Stimulated activated CD8-positive, alpha-beta memory T cell treated with anti-CD3 and anti-CD28 coated beads, Interleukin-15, amount 100 ng/mL, for 48 hours (primary cell): ENCODE measurements at regions not wholly inside any gene's neighbourhood (a gene's known extent, or its start where the extent isn't known, plus 50 kb on each side); places are given as distances from the start of the nearest gene placed in this dataset.

Experiments used
- DNase-seq, 2 donors: peaks; one replicate each; pipeline ENCODE4 v3.0.0-alpha.2; 2020; ENCODE audit warnings: low read depth in 2 of 2

DNA sequence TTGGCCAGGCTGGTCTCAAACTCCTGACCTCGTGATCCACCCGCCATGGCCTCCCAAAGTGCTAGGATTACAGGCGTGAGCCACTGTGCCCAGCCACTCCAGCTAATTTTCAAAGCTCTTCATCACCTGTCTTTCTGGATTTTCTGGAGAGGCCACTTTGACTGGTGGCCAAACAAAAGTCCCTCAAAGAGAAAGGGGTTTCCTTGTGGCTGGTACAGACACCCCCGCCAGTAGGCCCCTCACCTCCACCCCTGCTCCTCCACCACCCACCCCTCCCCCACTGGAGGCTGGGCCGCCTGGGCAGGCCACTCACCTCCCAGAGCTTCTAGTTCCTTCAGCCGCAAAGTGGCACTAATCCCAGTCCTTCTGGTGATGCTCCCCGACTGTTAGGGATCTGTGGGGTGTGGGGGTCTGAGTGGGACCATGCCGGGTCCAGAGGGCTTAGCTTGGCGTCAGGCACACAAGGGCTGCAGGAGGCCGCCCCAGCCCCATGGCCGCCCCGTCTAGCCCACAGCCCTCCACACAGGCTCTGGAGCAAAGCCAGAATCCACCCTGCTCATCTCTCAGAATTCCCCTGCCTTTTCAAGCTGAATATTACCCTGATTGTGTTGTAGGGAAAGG is 182.0 kb upstream of the IER5L start:
- DNase-seq: no peak

- no peak for DNase-seq
Measured at GRCh38 chr9:129359162-129359811, 181.2 kb upstream of the IER5L start.

DNA sequence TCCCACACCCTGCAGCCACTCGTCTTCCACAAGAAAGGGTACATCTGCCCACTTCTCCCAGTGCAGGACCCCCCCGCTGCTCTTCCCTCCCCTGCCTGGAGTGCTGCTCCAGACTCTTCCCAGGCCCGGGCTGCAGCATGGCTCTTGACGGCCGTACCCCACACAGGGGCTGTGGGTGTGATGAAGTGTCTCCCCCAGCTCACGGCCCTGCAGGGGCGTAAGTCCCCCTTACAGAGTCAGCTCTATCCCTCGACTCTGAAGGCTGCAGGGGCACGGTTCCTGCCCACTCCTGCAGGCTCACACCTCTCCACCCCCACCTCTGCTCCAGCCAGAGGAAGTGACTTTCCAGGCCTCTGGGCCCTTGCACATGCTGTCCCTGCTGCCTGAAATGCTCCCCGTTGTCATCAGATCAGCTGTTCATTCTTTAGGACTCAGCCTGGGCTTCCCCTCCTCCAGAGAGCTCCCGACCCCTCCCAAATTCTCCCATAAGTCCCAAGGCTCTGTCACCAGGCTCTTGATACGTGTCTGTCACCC is 180.6 kb upstream of the IER5L start:
- no peak for DNase-seq

DNA sequence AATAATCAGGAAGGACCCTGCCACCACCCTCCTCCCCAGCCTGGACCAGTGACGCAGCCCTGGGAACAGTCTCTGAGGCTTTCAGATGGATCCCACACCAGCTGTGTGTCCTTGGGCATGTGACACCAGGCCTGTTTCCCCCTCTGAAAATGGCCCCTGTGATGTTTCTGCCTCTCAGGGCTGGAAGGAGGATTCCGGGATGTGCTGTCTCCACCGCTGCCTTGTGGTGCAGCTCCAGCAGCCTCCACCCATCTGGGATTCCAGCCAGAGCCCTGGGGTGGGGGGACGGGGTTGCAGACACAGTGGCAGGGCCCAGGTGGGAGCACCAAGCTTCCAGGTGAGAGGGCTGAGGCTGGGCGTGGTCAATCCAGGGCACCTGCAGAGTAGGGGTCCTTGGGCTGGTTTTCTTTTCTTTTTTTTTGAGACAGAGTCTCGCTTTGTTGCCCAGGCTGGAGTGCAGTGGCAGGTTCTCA is 179.7 kb upstream of the IER5L start:
- no peak for DNase-seq

DNA sequence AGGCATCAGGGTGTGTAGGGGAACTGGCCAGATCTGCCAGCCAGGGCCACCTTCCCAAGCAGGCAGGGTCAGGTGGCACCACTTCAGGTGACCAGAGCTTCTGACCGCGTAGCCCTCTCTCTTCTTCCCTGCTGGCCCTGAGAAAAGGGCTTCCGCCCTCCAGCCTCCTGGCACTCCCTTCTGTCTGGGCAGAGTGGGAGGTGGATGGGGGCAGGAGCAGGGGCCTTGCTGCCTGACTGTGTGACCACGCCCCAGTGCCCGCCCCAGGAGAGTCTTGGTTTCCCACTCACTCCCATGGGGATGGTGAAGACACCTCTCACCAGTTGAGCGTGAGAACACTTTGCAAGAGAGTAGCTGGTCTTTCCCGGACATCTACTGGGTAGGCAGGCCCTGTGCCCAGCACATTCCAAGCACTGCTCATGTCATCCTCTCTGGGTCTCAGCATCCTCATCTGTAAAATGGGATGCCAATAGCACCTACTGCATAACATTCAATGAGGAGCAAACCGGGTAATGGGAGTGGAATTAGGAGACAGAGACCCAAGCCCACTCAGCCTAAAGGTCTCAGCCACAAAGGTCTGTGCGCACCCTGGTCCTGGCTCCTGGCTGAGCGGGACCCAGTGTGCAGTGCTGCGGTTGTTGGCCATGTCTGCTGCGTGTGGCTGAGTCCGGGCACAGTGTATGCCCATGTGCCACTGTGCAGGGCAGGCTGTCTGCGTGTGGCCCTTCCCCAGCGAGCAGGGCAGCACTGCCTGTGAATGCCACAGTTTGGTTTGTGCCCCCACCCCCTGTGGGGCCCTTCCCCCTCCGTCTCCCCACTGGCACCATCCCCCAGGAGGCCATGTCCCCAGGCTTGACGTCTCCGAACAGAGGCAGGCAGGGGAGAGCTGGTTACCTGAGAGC is 179.1 kb upstream of the IER5L start:
- no peak for DNase-seq

DNA sequence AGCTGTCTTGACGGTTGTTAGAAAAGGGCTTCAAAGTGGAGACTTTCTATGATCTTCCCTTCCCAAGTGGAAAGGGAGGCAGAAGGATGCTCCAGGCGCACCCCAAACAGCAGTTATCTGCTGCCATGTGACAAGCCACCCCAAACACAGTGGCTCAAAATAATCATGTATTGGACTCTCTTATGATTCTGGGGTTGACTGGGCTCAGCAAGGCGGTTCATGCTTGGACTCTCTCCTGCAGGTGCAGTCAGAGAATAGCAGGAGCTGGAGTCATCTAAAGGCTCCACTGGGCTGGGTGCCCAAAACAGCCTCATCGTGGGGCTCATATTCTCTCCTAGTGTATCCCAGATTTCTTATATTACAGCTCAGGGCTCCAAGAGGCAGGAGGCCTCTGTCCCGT is 177.6 kb upstream of the IER5L start:
- DNase-seq: no peak

DNA sequence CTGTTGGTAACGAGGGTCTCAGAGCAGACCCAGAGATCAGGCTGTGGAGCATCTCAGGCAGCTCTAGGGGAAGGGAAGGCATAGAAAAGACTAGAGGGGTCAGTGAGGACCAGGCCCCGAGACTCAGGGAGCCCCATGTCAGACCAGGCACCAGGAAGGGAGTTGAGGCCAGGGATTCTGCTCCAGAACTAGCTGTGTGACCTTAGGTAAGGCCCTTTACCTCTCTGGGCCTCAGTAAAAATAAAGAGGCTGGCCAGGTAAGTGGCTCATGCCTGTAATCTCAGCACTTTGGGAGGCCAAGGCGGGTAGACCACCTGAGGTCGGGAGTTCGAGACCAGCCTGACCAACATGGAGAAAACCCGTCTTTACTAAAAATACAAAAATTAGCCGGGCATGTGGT is 176.4 kb upstream of the IER5L start:
- DNase-seq: no peak

GRCh38 chr9:129353697-129354336 is 175.8 kb upstream of the IER5L start:
- DNase-seq: no peak

DNA sequence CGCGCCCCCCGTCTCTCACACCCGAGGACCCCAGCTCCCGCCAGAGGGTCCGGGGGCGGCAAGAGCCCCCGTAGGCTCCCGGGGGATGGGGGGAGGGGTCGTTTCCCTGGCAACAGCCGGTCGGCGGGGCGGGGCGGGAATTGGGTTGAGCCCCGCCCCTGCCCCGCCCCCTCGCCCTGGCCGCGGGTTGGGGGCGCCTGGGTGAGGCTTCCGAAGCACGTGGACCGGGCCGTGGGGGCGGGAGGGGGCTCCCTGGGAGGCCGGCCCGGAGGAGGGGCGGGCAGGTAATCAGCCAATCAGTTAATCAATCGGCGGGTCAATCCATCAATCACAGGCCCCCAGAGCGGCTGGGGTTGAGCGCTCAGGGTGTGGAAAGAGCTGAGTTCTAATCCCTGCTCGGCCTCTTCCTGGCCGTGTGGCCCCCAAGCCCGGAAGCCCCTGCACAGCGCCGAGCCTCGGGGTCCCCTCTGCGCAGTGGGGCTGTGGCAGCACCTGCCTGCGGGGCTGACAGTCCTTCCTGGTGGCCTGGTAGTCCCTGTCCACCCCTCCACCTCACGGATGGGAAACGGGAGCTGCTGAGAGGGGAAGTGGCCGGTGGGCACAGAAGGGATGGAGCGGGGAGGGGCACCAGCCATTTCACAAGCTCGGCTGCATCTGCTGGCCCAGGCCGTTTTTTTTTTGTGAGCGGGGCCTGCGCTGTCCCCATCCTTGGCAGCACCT is 174.2 kb upstream of the IER5L start:
- DNase-seq: no peak

- DNase-seq: no peak
Measured at GRCh38 chr9:129351642-129352145, 173.6 kb upstream of the IER5L start.

GRCh38 chr9:129351058-129351641 is 173.1 kb upstream of the IER5L start:
- no peak for DNase-seq

DNA sequence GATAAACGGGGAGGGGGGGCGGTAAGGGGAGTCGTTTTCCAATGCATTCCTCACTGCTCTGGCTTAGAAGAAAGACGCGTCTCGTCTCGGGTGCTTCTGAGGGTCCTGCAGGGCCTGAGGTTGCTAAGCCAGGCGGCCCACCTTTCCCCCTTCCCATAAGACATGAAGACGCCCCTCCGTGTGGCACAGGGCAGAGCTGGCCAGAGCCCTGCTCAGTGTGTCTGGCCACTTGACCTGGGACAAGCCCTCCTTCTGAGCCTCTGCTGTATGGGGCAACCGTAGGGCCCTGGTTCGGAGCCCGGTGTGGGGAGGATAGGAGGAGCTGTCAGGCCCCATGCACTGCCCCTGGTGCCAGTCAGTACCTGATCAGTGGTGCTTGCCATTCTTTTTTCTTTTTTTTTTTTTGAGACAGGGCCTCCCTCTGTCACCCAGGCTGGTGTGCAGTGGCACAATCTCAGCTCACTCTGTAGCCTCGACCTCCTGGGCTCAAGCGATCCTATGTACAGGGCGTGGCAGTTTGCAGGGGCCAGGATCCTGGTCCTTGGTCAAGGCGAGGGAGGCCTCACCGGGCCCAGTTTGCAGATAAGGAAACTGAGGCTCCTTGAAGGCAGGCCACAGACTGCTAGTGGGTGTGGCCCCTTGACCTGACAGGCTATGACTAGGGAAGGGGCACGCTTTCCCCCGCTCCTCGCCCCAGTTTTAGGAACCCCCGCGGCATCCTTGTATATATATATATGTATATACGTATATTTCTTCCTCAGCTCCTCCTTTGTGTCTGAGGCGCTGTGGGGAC is 172.3 kb upstream of the IER5L start:
- DNase-seq: no peak

DNA sequence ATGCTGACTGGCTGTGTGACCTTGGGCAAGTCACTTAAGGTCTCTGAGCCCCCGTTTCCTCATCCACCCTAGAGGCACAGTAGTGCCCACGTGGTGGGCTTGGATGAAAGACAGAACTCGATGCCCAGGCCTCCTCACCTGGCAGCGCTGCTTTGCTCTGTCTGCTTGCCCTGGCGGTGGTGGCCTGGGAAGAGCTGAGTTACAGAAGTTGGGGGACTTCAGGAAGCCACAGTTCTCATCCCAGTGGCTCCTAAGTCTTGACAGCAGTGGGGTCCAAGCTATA is 171.5 kb upstream of the IER5L start:
- no peak for DNase-seq

DNA sequence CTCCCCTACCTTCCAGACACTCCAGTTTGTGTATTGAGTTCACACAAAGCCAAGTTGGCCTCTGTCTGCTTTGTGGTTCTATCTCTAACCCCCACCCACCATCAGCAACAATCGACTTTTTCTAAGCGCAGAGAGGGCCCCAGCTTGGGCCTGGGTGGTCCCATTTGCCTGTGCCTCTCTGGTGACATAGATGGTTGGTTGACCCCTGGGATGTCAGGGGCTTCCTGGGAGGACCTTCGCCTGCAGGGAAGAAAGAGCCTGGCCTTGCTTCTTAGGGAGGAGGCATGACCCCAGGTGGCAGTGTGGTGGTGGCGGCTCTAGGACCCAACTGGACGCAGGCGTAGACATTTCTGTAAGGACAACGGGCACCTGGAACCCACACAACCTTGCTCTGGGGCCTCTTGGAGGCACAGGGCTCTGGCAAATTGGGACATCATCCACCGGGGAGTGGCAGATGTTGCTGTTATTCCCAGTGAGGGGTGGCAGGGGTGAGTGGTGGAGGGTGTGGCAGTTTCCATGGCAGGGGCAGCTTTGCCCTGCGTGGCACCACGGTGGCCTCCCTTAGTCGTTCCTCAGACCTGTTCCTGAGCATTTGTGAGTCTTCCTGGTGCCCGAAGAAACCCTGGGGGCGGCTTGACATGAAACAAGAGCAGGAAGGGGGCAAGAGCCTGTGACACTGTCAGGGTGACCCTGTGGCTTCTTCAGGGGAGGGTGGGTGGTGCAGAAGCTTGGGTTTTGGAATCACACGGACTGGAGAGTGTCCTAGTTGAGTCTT is 171.0 kb upstream of the IER5L start:
- no peak for DNase-seq

DNA sequence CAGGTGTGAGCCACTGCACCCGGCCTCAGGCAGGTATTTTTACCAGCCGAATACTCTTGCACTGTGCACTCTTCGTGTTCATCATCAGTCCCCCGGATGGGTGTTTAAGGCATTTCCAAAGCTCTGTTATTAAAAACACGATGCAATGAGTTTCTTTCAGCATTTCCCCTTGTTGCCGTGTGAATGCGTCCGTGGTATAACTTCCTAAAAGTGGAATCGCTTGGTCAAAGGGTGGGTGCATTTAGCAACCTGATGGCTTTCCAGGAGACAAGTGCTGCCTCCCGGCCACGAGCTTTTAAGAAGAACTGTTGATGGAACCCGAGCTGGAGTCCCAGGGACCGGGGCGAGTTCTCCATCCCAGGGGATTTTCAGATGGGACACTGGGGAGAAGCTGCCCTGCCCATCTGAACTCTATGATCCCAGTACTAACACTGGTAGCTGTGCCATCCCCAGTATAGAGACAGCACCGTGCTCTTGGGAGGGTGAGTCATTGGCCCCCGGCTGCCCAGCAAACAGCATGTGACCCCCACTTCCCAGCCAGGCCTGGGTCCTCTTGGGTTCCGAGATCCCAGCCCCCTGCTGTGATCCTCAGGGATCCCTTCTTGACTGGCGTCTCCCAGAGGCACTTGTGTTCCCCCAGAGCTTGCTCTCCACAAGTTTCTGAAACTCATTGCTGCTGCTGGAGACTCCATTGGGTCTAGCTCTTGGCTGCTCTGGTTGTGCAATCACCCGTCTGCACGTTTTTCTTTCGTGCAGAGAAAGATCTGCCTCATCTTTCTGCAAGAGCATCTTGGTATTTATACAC is 169.5 kb upstream of the IER5L start:
- DNase-seq: no peak

GRCh38 chr9:129346046-129346445 is 168.0 kb upstream of the IER5L start:
- DNase-seq: no peak

GRCh38 chr9:129344641-129345495 is 166.8 kb upstream of the IER5L start:
- no peak for DNase-seq
